ENCODE measurements at regions not wholly inside any gene's neighbourhood (a gene's known extent, or its start where the extent isn't known, plus 50 kb on each side); places are given as distances from the start of the nearest gene placed in this dataset.

DNA sequence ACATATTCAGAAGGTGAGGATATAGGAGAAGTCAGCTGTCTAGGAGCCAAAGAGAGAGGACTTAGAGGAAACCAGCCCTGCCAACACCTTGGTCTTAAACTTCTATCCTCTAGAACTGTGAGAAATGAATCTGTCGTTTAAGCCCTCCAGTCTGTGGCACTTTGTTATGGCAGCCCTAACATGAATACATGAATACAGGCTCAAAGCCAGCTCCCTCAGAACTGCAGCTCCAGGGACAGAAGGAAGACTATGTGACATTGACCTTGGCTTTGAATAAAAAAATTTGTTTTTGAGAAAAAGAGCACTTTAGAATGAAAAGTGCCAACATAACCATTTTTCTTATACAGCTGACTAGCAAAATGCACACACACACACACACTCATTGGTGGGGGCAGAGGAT lies 110.9 kb upstream of the ATP2B2 start:
- TF ChIP-seq, protein P1, sequence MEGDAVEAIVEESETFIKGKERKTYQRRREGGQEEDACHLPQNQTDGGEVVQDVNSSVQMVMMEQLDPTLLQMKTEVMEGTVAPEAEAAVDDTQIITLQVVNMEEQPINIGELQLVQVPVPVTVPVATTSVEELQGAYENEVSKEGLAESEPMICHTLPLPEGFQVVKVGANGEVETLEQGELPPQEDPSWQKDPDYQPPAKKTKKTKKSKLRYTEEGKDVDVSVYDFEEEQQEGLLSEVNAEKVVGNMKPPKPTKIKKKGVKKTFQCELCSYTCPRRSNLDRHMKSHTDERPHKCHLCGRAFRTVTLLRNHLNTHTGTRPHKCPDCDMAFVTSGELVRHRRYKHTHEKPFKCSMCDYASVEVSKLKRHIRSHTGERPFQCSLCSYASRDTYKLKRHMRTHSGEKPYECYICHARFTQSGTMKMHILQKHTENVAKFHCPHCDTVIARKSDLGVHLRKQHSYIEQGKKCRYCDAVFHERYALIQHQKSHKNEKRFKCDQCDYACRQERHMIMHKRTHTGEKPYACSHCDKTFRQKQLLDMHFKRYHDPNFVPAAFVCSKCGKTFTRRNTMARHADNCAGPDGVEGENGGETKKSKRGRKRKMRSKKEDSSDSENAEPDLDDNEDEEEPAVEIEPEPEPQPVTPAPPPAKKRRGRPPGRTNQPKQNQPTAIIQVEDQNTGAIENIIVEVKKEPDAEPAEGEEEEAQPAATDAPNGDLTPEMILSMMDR (IDR thresholded peaks at IDR 0.05), result no peak
- TF ChIP-seq POLR2AphosphoS5 (IDR thresholded peaks at IDR 0.05), result no peak
- no peak for TF ChIP-seq EP300 (IDR thresholded peaks at IDR 0.05)
- TF ChIP-seq POLR2A (IDR thresholded peaks at IDR 0.05), result no peak

Measured in gastroesophageal sphincter (tissue), 3 donors.